Fibroblast of pulmonary artery (primary cell): ENCODE measurements at regions not wholly inside any gene's neighbourhood (a gene's known extent, or its start where the extent isn't known, plus 50 kb on each side); places are given as distances from the start of the nearest gene placed in this dataset.
A peak's percentile ranks its signal among the peaks of the same experiment; 100 is the strongest.

ENCODE experiments used
- DNase-seq: peaks from one replicate; pipeline ENCODE4 v3.0.0-alpha.2; 2010; ENCODE audit warnings: low read depth
- H3K4me3 ChIP-seq: replicated peaks from 2 replicates; pipeline ENCODE4 v1.5.1; 2011; ENCODE audit warnings: low read depth, mild to moderate bottlenecking, control low read depth, low read length, moderate library complexity
- TF ChIP-seq, protein P1 (sequence below): IDR thresholded peaks from 2 replicates; pipeline ENCODE4 v1.5.1; 2011; ENCODE audit warnings: mild to moderate bottlenecking, control low read depth, low read length, inconsistent platforms; ENCODE audit errors: missing control alignments

DNA sequence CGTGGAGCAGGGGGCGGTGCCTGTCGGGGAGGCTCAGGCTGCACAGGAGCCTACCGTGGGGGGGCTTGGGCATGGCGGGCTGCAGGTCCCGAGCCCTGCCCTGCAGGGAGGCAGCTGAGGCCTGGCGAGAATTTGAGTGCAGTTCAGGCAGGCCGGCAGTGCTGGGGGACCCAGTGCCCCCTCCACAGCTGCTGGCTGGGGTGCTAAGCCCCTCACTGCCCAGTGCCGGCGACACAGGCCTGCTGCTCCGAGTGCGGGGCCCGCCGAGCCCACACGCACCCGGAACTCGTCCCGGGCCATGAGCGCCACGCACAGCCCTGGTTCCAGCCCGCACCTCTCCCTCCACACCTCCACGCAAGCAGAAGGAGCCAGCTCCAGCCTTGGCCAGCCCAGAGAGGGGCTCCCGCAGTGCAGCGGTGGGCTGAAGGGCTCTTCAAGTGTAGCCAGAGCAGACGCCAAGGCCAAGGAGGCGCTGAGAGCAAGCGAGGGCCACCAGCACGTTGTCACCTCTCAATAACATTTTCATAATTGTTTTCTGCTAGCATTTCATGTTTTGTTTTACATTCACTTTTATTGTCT, 1378.9 kb upstream of the CELF4 start:
- TF ChIP-seq, protein P1, sequence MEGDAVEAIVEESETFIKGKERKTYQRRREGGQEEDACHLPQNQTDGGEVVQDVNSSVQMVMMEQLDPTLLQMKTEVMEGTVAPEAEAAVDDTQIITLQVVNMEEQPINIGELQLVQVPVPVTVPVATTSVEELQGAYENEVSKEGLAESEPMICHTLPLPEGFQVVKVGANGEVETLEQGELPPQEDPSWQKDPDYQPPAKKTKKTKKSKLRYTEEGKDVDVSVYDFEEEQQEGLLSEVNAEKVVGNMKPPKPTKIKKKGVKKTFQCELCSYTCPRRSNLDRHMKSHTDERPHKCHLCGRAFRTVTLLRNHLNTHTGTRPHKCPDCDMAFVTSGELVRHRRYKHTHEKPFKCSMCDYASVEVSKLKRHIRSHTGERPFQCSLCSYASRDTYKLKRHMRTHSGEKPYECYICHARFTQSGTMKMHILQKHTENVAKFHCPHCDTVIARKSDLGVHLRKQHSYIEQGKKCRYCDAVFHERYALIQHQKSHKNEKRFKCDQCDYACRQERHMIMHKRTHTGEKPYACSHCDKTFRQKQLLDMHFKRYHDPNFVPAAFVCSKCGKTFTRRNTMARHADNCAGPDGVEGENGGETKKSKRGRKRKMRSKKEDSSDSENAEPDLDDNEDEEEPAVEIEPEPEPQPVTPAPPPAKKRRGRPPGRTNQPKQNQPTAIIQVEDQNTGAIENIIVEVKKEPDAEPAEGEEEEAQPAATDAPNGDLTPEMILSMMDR: no peak
- no peak overlapping the region for H3K4me3 ChIP-seq
- no peak for DNase-seq

DNA sequence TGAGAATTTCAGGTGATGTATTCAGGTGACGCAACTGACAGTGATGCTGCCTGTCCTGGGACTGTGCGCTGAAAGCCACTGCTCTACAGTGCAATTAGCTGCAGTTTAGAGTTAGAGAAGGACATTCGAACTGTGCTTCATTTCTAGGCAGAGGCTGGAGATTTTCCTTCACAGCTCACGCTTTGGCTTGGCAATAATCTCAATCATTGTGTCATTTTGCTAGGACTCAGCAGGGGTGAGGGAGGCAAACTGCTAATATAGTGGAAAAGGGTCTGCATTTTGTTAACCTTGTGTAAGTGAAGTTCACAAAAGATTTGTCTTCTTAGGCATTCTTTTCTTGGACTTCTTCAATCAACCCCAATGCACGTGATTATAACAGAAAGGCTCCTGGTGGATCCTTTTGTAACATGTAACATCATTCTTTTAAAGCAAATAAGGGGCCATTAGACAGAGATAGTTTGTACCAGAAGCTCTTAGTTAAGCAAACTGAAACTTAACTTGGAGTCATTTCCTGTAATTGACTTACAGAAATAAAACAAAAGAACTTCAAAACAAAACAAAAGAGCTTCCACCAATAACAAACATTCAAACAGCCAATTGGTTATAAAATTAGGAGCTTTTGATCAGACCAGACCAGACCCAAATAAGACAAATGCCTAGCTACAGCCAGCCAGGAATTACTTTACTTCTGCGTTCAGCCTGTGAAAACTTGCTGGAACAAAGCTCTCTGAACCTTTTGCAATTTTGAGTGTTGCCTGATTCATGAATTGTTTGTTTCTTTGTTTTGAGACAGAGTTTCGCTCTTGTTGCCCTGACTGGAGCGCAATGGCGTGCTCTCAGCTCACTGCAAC, 1376.3 kb upstream of the CELF4 start:
- TF ChIP-seq, protein P1: no peak
- H3K4me3 ChIP-seq: no peak overlapping the region
- DNase-seq: no peak

DNA sequence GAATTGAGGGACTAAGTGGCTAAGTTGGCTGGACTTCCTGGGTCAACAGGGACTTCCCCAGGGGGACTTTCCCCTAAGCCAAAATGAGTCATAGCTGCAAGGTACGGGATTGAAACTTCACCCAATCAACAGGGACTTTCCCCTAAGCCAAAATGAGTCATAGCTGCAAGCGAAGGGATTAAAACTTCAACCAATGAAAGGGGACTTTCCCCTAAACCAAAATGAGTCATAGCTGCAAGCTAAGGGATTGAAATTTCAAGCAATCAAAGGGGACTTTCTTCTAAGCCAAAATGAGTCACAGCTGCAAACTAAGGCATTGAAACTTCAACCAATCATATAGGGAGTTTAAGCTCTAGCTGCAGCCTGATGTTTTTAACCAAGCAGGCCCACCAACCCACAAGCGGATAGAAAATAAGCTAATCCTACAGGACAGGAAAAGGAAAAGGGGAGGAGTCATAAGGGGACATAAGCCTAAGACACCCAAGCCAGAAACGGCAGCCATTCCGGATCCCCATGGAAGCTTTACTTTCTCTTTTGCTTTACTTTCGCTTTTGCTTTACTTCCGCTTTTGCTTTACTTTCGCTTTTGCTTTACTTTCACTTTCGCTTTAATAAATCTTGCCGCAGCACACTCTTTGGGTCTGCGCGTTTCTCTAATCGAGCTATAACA, 1375.4 kb upstream of the CELF4 start:
- peak; percentile 58 for DNase-seq
- TF ChIP-seq, protein P1: no peak
- no peak overlapping the region for H3K4me3 ChIP-seq

DNA sequence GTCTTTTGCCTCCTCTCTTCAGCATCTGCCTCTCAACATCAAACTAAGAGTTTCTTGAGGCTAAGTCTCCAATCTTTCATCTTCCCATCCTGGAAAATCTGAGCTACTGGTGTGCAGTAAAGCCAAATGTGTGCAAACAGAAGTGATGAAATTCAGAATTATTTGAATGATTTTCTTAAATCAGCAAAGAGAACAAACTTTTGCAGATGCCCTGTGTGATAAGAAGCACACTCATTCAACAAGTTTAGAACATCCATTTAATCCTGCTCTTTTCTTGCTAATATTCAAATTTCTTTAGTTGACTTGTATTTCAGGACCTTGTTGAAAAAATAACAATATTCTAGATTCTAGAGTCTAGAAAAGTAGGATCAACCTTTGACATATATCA, 1374.9 kb upstream of the CELF4 start:
- no peak for DNase-seq
- H3K4me3 ChIP-seq: no peak overlapping the region
- TF ChIP-seq, protein P1: no peak

DNA sequence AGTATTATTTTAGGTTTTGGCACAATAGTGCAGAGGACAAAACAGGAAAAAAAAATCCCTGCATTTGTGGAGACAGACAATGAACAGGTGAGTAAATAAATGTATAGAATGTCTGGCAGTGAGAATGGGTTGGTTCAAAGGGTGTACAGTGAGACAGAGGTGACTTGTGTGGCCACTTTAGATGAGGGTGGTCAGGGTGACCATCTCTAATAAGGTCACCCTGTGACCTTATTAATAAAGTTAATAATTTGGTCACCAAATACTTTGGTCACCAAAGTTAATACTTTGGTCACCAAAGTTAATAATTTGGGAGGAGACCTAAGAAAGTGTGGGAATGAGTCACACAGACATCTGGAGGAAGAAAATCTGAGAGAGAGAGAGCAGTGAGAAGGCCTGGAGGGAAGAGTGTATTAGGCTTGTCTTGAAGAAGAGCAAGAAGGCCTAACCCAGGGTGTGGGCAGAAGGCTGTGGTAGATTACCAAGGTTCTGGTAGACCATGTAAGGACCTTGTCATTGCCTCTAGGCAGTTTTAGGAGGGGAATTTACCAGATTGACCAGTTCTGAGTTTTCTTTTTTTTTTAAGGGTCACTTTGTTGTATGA, 1368.4 kb upstream of the CELF4 start:
- DNase-seq: no peak
- H3K4me3 ChIP-seq: no peak overlapping the region
- TF ChIP-seq, protein P1: no peak

DNA sequence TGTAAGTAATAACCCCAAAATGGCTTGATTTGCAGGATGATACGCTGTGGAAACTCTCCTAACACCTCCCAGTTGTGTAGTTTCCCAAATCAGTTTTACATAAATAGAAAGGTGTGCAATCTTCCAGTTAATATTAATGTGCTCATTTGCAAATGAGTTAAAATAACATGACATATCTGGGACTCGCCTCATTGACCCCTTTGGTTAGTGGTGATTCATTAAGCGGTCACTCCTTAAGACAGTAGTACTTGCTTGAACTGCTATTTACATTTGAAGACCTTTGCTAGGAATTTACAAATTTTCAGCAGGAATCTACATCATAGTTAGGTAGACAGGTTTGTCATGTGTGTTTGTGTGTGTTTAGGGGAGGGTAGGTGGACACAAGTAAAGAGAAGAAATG, 1367.7 kb upstream of the CELF4 start:
- TF ChIP-seq, protein P1: no peak
- no peak overlapping the region for H3K4me3 ChIP-seq
- no peak for DNase-seq
